Neuronal stem cell (in vitro differentiated cells): ENCODE measurements at regions not wholly inside any gene's neighbourhood (a gene's known extent, or its start where the extent isn't known, plus 50 kb on each side); places are given as distances from the start of the nearest gene placed in this dataset.

ENCODE experiments used
- DNase-seq: peaks from one replicate; pipeline ENCODE4 v3.0.0-alpha.2; 2013; ENCODE audit warnings: low spot score
- H2AFZ ChIP-seq: one replicate; pipeline ENCODE4 v1.6.1; 2013; ENCODE audit warnings: mild to moderate bottlenecking, low read length, inconsistent platforms
- H2AK5ac ChIP-seq: 2 replicates; pipeline ENCODE4 v1.6.1; 2013; ENCODE audit warnings: low read depth, mild to moderate bottlenecking, inconsistent platforms, low read length, moderate library complexity, mixed read lengths
- H2BK120ac ChIP-seq: 2 replicates; pipeline ENCODE4 v1.6.1; 2013; ENCODE audit warnings: low read depth, mild to moderate bottlenecking, inconsistent platforms, low read length, moderate library complexity, mixed read lengths
- H2BK12ac ChIP-seq: one replicate; pipeline ENCODE4 v1.6.1; 2013; ENCODE audit warnings: low read length, inconsistent platforms
- H2BK15ac ChIP-seq: 2 replicates; pipeline ENCODE4 v1.6.1; 2013; ENCODE audit warnings: mild to moderate bottlenecking, low read length, inconsistent platforms, mixed read lengths
- H2BK5ac ChIP-seq: one replicate; pipeline ENCODE4 v1.6.1; 2013; ENCODE audit warnings: inconsistent platforms, mild to moderate bottlenecking, low read length, moderate library complexity
- H3K14ac ChIP-seq: one replicate; pipeline ENCODE4 v1.6.1; 2013; ENCODE audit warnings: low read length, inconsistent platforms
- H3K18ac ChIP-seq: 2 replicates; pipeline ENCODE4 v1.6.1; 2013; ENCODE audit warnings: low read length, inconsistent platforms
- H3K23ac ChIP-seq: 2 replicates; pipeline ENCODE4 v1.6.1; 2013; ENCODE audit warnings: low read depth, mild to moderate bottlenecking, mixed read lengths, low read length, inconsistent platforms; ENCODE audit not compliant: poor library complexity
- H3K27ac ChIP-seq: replicated peaks from 3 replicates; pipeline ENCODE4 v1.5.1; 2013; ENCODE audit warnings: low read length, inconsistent platforms
- H3K27me3 ChIP-seq, 3 experiments: 2 replicates each; pipeline ENCODE4 v1.6.1; 2013; ENCODE audit warnings: low read length in 3 of 3, mild to moderate bottlenecking in 2 of 3, inconsistent platforms in 1 of 3, low read depth in 1 of 3, mixed read lengths in 1 of 3, moderate library complexity in 1 of 3; ENCODE audit not compliant: control insufficient read depth in 3 of 3, insufficient read depth in 3 of 3
- H3K36me3 ChIP-seq, 2 donors: replicated peaks in 1 of 2; 2 replicates each; pipeline ENCODE4 v1.6.1; 2013; ENCODE audit warnings: low read length in 2 of 2; ENCODE audit not compliant: control insufficient read depth in 2 of 2, insufficient read depth in 2 of 2
- H3K4ac ChIP-seq: 2 replicates; pipeline ENCODE4 v1.6.1; 2013; ENCODE audit warnings: inconsistent platforms, mild to moderate bottlenecking, low read length, moderate library complexity
- H3K4me1 ChIP-seq, 2 donors: 1 replicate in 1 of 2; 2 replicates in 1 of 2; pipeline ENCODE4 v1.6.1; 2013; ENCODE audit warnings: low read length in 2 of 2, low read depth in 1 of 2; ENCODE audit not compliant: control insufficient read depth in 2 of 2, insufficient read depth in 1 of 2
- H3K4me2 ChIP-seq: one replicate; pipeline ENCODE4 v1.6.1; 2013; ENCODE audit warnings: mild to moderate bottlenecking, low read length, inconsistent platforms; ENCODE audit not compliant: insufficient read depth, poor library complexity, severe bottlenecking
- H3K4me3 ChIP-seq, 2 donors: 2 replicates each; pipeline ENCODE4 v1.5.1; 2013; ENCODE audit warnings: low read length in 2 of 2, mild to moderate bottlenecking in 2 of 2, inconsistent platforms in 1 of 2, moderate library complexity in 1 of 2
- H3K79me1 ChIP-seq: one replicate; pipeline ENCODE4 v1.6.1; 2013; ENCODE audit warnings: low read depth, mild to moderate bottlenecking, inconsistent platforms, low read length, moderate library complexity
- H3K9ac ChIP-seq: one replicate; pipeline ENCODE4 v1.6.1; 2013; ENCODE audit warnings: mild to moderate bottlenecking, low read depth, low read length, inconsistent platforms; ENCODE audit not compliant: poor library complexity
- H3K9me3 ChIP-seq, 2 donors: replicated peaks in 1 of 2; 2 replicates each; pipeline versions ENCODE3 to v1.6.1; 2013; ENCODE audit warnings: low read length in 2 of 2, mild to moderate bottlenecking in 2 of 2, inconsistent platforms in 1 of 2, low read depth in 1 of 2, mixed read lengths in 1 of 2, moderate library complexity in 1 of 2; ENCODE audit not compliant: control insufficient read depth in 2 of 2, insufficient read depth in 1 of 2
- H4K8ac ChIP-seq: one replicate; pipeline ENCODE4 v1.6.1; 2013; ENCODE audit warnings: low read depth, mild to moderate bottlenecking, inconsistent platforms, low read length, moderate library complexity
- H4K91ac ChIP-seq: one replicate; pipeline ENCODE4 v1.6.1; 2013; ENCODE audit warnings: low read length, low read depth, mild to moderate bottlenecking, inconsistent platforms; ENCODE audit not compliant: poor library complexity
- WGBS, 2 donors: extraction: QIAGEN DNeasy Blood & Tissue Kit; methylation state at CpG; one replicate each; pipeline ENCODE4 v1.1.7; 2013; ENCODE audit warnings: missing lambda C conversion rate in 2 of 2, mixed read lengths in 1 of 2; ENCODE audit not compliant: insufficient read length in 2 of 2, insufficient replicate concordance in 1 of 2; ENCODE audit errors: extremely low coverage in 2 of 2; 5-methylcytosine and 5-hydroxymethylcytosine counted together

DNA sequence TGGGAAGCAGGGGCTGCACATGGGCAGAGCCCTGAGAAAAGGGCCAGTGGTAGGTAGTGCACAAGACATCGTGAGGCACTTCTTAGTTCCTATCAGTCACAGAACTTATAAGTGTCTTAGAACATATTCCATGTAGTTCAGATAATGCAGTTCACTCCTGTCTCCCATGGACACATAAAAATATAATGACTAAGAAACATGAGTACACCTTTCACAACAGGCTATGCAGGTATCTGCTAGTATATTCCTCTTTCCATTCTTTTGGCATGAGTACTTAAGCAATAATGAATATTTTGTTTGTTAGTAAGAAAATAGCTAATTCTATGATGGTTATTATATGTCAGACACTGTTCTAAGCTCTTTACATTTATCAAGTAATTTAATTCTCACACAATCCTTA lies 808.4 kb downstream of the BCL11A start:
- no peaks in the 10 kb centered on the region for H3K79me1 ChIP-seq
- H3K4me1 ChIP-seq: no peaks in the 10 kb centered on the region
- no peak for DNase-seq
- no peak overlapping the region for H4K8ac ChIP-seq
- no peak overlapping the region for H3K14ac ChIP-seq
- H2BK15ac ChIP-seq: no peak overlapping the region
- no peaks in the 10 kb centered on the region for H3K27me3 ChIP-seq
- H3K36me3 ChIP-seq: no peaks in the 10 kb centered on the region
- WGBS, 2 donors: no CpG with 5 or more reads among the region's 1 CpG
- no peaks in the 10 kb centered on the region for H3K9me3 ChIP-seq
- H3K27ac ChIP-seq: no peak overlapping the region
- no peak overlapping the region for H3K4ac ChIP-seq
- no peak overlapping the region for H4K91ac ChIP-seq
- H3K4me2 ChIP-seq: no peak overlapping the region
- H2BK5ac ChIP-seq: no peak overlapping the region
- H3K18ac ChIP-seq: no peak overlapping the region
- no peak overlapping the region for H2AK5ac ChIP-seq
- H3K9ac ChIP-seq: no peak overlapping the region
- no peak overlapping the region for H2BK12ac ChIP-seq
- no peak overlapping the region for H2BK120ac ChIP-seq
- no peak overlapping the region for H2AFZ ChIP-seq
- no peak overlapping the region for H3K4me3 ChIP-seq
- no peak overlapping the region for H3K23ac ChIP-seq

DNA sequence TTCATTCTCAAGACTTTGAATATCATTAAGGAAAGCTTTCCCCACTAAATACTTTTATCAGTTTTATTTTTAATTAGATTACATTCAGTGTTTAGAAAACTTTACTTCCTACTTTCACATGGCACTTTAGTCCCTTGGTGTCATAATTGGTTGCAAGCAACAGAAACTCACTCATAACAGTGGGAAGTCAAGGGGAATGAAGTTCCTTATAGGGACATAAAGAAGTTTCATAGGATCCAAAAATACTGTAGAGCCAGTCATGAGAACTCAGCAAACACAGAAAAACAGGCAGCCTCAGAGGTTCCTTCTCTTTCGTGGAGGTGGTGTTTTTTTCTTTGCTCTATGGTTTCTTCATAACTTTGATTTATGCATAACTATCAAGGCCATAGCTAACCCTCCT lies 809.0 kb downstream of the BCL11A start:
- Histone ChIP-seq H3K27me3 (no peaks in the 10 kb centered on the region), H3K79me1 (no peaks in the 10 kb centered on the region), H3K18ac (no peak overlapping the region), H2BK15ac (no peak overlapping the region), H3K36me3 (no peaks in the 10 kb centered on the region), H3K4ac (no peak overlapping the region), H2BK5ac (no peak overlapping the region), H3K4me3 (no peak overlapping the region), H3K4me2 (no peak overlapping the region), H2BK12ac (no peak overlapping the region), H3K9ac (no peak overlapping the region), H2AFZ (no peak overlapping the region), H3K4me1 (no peaks in the 10 kb centered on the region), H3K27ac (no peak overlapping the region), H4K8ac (no peak overlapping the region), H2AK5ac (no peak overlapping the region), H3K14ac (no peak overlapping the region), H3K23ac (no peak overlapping the region), H3K9me3 (no peaks in the 10 kb centered on the region), H2BK120ac (no peak overlapping the region), H4K91ac (no peak overlapping the region)
- WGBS, 2 donors: no CpG with 5 or more reads among the region's 1 CpG
- no peak for DNase-seq

- Histone ChIP-seq H3K4ac (no peak overlapping the region), H2BK12ac (no peak overlapping the region), H3K4me3 (no peak overlapping the region), H3K27me3 (no peaks in the 10 kb centered on the region), H3K23ac (no peak overlapping the region), H3K27ac (no peak overlapping the region), H3K9me3 (no peaks in the 10 kb centered on the region), H3K36me3 (no peaks in the 10 kb centered on the region), H3K14ac (no peak overlapping the region), H4K91ac (no peak overlapping the region), H3K4me2 (no peak overlapping the region), H4K8ac (no peak overlapping the region), H3K4me1 (no peaks in the 10 kb centered on the region), H2BK120ac (no peak overlapping the region), H3K79me1 (no peaks in the 10 kb centered on the region), H2AK5ac (no peak overlapping the region), H3K9ac (no peak overlapping the region), H2BK5ac (no peak overlapping the region), H3K18ac (no peak overlapping the region), H2BK15ac (no peak overlapping the region), H2AFZ (no peak overlapping the region)
- DNase-seq: no peak
- no CpG with 5 or more reads among the region's 3 CpGs for WGBS, 2 donors
Measured at GRCh38 chr2:59741840-59742239, 811.6 kb downstream of the BCL11A start.

DNA sequence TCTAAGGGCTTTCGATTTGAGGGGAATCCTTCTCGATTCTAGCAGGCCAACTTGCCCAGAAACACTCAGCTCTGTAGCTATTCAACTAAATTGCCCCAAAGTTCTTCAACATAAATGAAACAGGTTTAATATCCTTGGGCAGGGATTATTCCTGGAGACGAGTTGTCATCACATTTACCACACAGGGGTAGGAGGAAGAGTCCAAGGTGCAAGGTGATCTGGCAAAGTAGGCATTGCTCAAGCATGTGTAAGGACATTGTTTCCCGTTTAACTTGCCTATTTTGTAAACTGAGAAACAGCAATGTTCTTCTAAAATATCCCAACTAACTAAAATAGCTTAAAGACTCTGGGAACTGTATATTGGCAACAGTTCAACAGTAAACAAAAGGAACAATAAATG lies 814.3 kb downstream of the BCL11A start:
- H3K4me3 ChIP-seq: no peak overlapping the region
- no peak overlapping the region for H3K23ac ChIP-seq
- H3K27ac ChIP-seq: no peak overlapping the region
- no peak overlapping the region for H4K8ac ChIP-seq
- WGBS, 2 donors: no CpG with 5 or more reads among the region's 4 CpGs
- H3K27me3 ChIP-seq: no peaks in the 10 kb centered on the region
- no peak overlapping the region for H3K4ac ChIP-seq
- H3K18ac ChIP-seq: no peak overlapping the region
- no peak overlapping the region for H3K14ac ChIP-seq
- no peak overlapping the region for H2BK15ac ChIP-seq
- H2BK120ac ChIP-seq: no peak overlapping the region
- H3K79me1 ChIP-seq: no peaks in the 10 kb centered on the region
- H2BK12ac ChIP-seq: no peak overlapping the region
- H3K36me3 ChIP-seq: no peaks in the 10 kb centered on the region
- no peak for DNase-seq
- no peak overlapping the region for H3K9ac ChIP-seq
- H2AFZ ChIP-seq: no peak overlapping the region
- no peak overlapping the region for H3K4me2 ChIP-seq
- H2AK5ac ChIP-seq: no peak overlapping the region
- no peak overlapping the region for H4K91ac ChIP-seq
- H2BK5ac ChIP-seq: no peak overlapping the region
- no peaks in the 10 kb centered on the region for H3K4me1 ChIP-seq
- H3K9me3 ChIP-seq: no peaks in the 10 kb centered on the region
